AG10803 (cell line): ENCODE measurements at regions not wholly inside any gene's neighbourhood (a gene's known extent, or its start where the extent isn't known, plus 50 kb on each side); places are given as distances from the start of the nearest gene placed in this dataset.

Experiments used
- DNase-seq: peaks from one replicate; pipeline ENCODE4 v3.0.0; 2010; ENCODE audit warnings: low read depth
- H3K4me3 ChIP-seq: 2 replicates; pipeline ENCODE4 v1.5.1; 2011; ENCODE audit warnings: mild to moderate bottlenecking, low read length, control low read depth
- CTCF ChIP-seq: conservative IDR thresholded peaks from 2 replicates; pipeline ENCODE4 v1.5.1; 2011; ENCODE audit warnings: mild to moderate bottlenecking, low read length, control low read depth, inconsistent platforms

- H3K4me3 ChIP-seq: no peak overlapping the region
- no peak for TF ChIP-seq CTCF
- DNase-seq: no peak
Observed at GRCh38 chr2:78070693-78071092, 548.5 kb upstream of the LRRTM4 start.

- no peak overlapping the region for H3K4me3 ChIP-seq
- TF ChIP-seq CTCF: no peak
- DNase-seq: no peak
Observed at GRCh38 chr2:78077633-78078032, 555.5 kb upstream of the LRRTM4 start.

- TF ChIP-seq CTCF: no peak
- H3K4me3 ChIP-seq: no peak overlapping the region
- no peak for DNase-seq
Observed at GRCh38 chr2:78082555-78082954, 560.4 kb upstream of the LRRTM4 start.

- TF ChIP-seq CTCF: no peak
- no peak for DNase-seq
- no peak overlapping the region for H3K4me3 ChIP-seq
Observed at GRCh38 chr2:78093436-78093835, 571.3 kb upstream of the LRRTM4 start.

- H3K4me3 ChIP-seq: no peak overlapping the region
- no peak for TF ChIP-seq CTCF
- DNase-seq: no peak
Observed at GRCh38 chr2:78109272-78109671, 587.1 kb upstream of the LRRTM4 start.

GRCh38 chr2:78115291-78115690 lies 593.1 kb upstream of the LRRTM4 start:
- no peak overlapping the region for H3K4me3 ChIP-seq
- TF ChIP-seq CTCF: no peak

GRCh38 chr2:78118037-78118436 lies 595.9 kb upstream of the LRRTM4 start:
- no peak overlapping the region for H3K4me3 ChIP-seq
- TF ChIP-seq CTCF: no peak

More at GRCh38 chr2:78115291-78115690, 593.1 kb upstream of the LRRTM4 start:
- no peak for DNase-seq

More at GRCh38 chr2:78118037-78118436, 595.9 kb upstream of the LRRTM4 start:
- DNase-seq: no peak
